Nephron (organoid): ENCODE measurements at regions not wholly inside any gene's neighbourhood (a gene's known extent, or its start where the extent isn't known, plus 50 kb on each side); places are given as distances from the start of the nearest gene placed in this dataset.

ENCODE experiments used
- H3K27ac Mint-ChIP-seq, 3 experiments: 2 replicates each; pipeline ENCODE4 v1.8.0; 2020; ENCODE audit warnings: mixed read lengths in 3 of 3, mild to moderate bottlenecking in 2 of 3, moderate library complexity in 1 of 3
- H3K27me3 Mint-ChIP-seq: 2 replicates; pipeline ENCODE4 v1.8.0; 2021; ENCODE audit warnings: low read depth, mild to moderate bottlenecking, moderate library complexity, mixed read lengths
- H3K36me3 Mint-ChIP-seq: 2 replicates; pipeline ENCODE4 v1.8.0; 2020; ENCODE audit warnings: low read depth, mixed read lengths
- H3K4me1 Mint-ChIP-seq: 2 replicates; pipeline ENCODE4 v1.8.0; 2020; ENCODE audit warnings: mixed read lengths
- H3K4me3 Mint-ChIP-seq, 3 experiments: 2 replicates each; pipeline ENCODE4 v1.8.0; 2020; ENCODE audit warnings: mild to moderate bottlenecking in 3 of 3, mixed read lengths in 3 of 3, moderate library complexity in 2 of 3
- H3K9me3 Mint-ChIP-seq: 2 replicates; pipeline ENCODE4 v1.8.0; 2020; ENCODE audit warnings: mixed read lengths
- TF ChIP-seq, protein P1 (sequence below), 3 experiments: fragments of 200-600 bp; sonication (generic); IDR thresholded peaks; one replicate each; pipeline ENCODE4 v1.5.0; 2021; ENCODE audit warnings: antibody characterized with exemption in 3 of 3; ENCODE audit not compliant: unreplicated experiment in 3 of 3

GRCh38 chr5:8247049-8247899, 378.3 kb downstream of the MTRR start:
- H3K9me3 Mint-ChIP-seq = no peaks in the 10 kb centered on the region
- peaks cover 5% of the 10 kb centered on the region for H3K4me1 Mint-ChIP-seq
- TF ChIP-seq, protein P1, sequence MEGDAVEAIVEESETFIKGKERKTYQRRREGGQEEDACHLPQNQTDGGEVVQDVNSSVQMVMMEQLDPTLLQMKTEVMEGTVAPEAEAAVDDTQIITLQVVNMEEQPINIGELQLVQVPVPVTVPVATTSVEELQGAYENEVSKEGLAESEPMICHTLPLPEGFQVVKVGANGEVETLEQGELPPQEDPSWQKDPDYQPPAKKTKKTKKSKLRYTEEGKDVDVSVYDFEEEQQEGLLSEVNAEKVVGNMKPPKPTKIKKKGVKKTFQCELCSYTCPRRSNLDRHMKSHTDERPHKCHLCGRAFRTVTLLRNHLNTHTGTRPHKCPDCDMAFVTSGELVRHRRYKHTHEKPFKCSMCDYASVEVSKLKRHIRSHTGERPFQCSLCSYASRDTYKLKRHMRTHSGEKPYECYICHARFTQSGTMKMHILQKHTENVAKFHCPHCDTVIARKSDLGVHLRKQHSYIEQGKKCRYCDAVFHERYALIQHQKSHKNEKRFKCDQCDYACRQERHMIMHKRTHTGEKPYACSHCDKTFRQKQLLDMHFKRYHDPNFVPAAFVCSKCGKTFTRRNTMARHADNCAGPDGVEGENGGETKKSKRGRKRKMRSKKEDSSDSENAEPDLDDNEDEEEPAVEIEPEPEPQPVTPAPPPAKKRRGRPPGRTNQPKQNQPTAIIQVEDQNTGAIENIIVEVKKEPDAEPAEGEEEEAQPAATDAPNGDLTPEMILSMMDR (IDR thresholded peaks at IDR 0.05; ENCODE audit: unreplicated experiment in 3 of 3) = peak in 1 of 3 experiments; percentile 15
- no peak overlapping the region for H3K4me3 Mint-ChIP-seq
- H3K27me3 Mint-ChIP-seq = peaks cover 5% of the 10 kb centered on the region
- no peaks in the 10 kb centered on the region for H3K36me3 Mint-ChIP-seq
- H3K27ac Mint-ChIP-seq = peak overlapping the region in 2 of 3 experiments; percentile 15 to 33

GRCh38 chr5:8253376-8253775, 384.4 kb downstream of the MTRR start:
- no peaks in the 10 kb centered on the region for H3K27me3 Mint-ChIP-seq
- TF ChIP-seq, protein P1 (IDR thresholded peaks at IDR 0.05; ENCODE audit: unreplicated experiment in 3 of 3) = no peak
- no peaks in the 10 kb centered on the region for H3K9me3 Mint-ChIP-seq
- no peaks in the 10 kb centered on the region for H3K4me1 Mint-ChIP-seq
- no peaks in the 10 kb centered on the region for H3K36me3 Mint-ChIP-seq
- no peak overlapping the region for H3K4me3 Mint-ChIP-seq
- H3K27ac Mint-ChIP-seq = no peak overlapping the region

DNA sequence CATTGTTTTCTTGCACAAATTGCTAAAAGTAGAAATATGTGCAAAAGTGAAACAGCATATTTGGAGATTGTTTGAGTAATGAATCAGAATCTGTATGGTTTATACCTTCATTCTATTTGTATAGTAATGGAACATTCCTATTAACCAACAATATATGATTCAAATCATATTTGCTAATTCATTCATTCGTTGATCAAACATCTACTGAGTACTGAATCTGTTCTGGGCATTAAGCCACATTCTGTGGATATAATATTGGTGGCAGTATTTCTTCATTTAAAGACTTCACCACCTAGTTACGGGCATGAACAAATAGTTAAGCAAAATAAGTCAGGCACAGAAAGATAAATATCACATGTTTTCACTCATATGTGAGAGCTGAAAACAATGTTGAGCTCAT, 385.7 kb downstream of the MTRR start:
- no peaks in the 10 kb centered on the region for H3K36me3 Mint-ChIP-seq
- H3K27me3 Mint-ChIP-seq = no peaks in the 10 kb centered on the region
- H3K27ac Mint-ChIP-seq = no peak overlapping the region
- H3K4me1 Mint-ChIP-seq = no peaks in the 10 kb centered on the region
- TF ChIP-seq, protein P1 (IDR thresholded peaks at IDR 0.05; ENCODE audit: unreplicated experiment in 3 of 3) = no peak
- no peaks in the 10 kb centered on the region for H3K9me3 Mint-ChIP-seq
- no peak overlapping the region for H3K4me3 Mint-ChIP-seq

- Mint-ChIP-seq H3K4me1 (no peaks in the 10 kb centered on the region), H3K27ac (no peak overlapping the region), H3K36me3 (no peaks in the 10 kb centered on the region), H3K9me3 (no peaks in the 10 kb centered on the region), H3K4me3 (no peak overlapping the region), H3K27me3 (peaks cover 4% of the 10 kb centered on the region)
- TF ChIP-seq, protein P1 (IDR thresholded peaks at IDR 0.05; ENCODE audit: unreplicated experiment in 3 of 3) = no peak
Measured at GRCh38 chr5:8258801-8259200, 389.9 kb downstream of the MTRR start.

DNA sequence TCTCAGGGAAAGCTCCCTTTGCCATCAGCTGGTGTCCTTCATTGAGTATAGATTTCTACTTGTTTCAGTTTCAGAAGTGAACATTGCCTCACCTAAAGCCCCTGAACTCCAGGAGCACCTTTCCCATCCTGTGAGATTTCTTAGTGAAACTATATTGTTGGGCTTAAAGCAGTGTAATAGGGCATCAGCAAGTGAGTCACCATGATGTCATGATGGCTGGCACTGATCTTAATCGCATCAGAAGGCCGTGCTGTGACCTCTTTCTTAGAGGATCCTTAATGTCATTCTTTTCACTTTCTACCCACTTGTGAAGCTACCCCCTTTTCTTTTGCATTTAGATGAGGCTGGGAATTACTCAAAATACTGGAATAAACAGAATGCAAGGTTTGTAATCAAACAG, 401.3 kb downstream of the MTRR start:
- Mint-ChIP-seq H3K27ac (no peak overlapping the region), H3K4me1 (no peaks in the 10 kb centered on the region), H3K4me3 (no peak overlapping the region), H3K9me3 (peaks cover 4% of the 10 kb centered on the region), H3K27me3 (peaks cover 5% of the 10 kb centered on the region), H3K36me3 (no peaks in the 10 kb centered on the region)
- TF ChIP-seq, protein P1 (IDR thresholded peaks at IDR 0.05; ENCODE audit: unreplicated experiment in 3 of 3) = no peak
